ENCODE measurements at regions not wholly inside any gene's neighbourhood (a gene's known extent, or its start where the extent isn't known, plus 50 kb on each side); places are given as distances from the start of the nearest gene placed in this dataset.

GRCh38 chr22:22836635-22837034 lies 51.0 kb upstream of the IGLL5 start:
- TF ChIP-seq CTCF (conservative IDR thresholded peaks at IDR 0.05; ENCODE audit: low read depth, low read length) (no peak), EZH2 (IDR thresholded peaks at IDR 0.05; ENCODE audit: borderline replicate concordance, low read depth, low read length, poor library complexity, severe bottlenecking) (no peak)

Data from A673 (cell line).